CD4-positive, alpha-beta T cell treated with Interleukin-15 for 1 hour (primary cell): ENCODE measurements at regions not wholly inside any gene's neighbourhood (a gene's known extent, or its start where the extent isn't known, plus 50 kb on each side); places are given as distances from the start of the nearest gene placed in this dataset.
"Not testable (repeated sequence)": the region's sequence is repeated elsewhere in the genome, so short reads cannot be mapped to it uniquely, and the experiment has no call there.

Experiments
- DNase-seq: peaks from one replicate; pipeline ENCODE4 v3.0.0-alpha.2; 2020

GRCh38 chr2:83015035-83015715 lies 1443.9 kb downstream of the SUCLG1 start:
- DNase-seq: no peak

- DNase-seq: no peak
These were observed 1444.6 kb downstream of the SUCLG1 start for GRCh38 chr2:83014462-83014861.

DNA sequence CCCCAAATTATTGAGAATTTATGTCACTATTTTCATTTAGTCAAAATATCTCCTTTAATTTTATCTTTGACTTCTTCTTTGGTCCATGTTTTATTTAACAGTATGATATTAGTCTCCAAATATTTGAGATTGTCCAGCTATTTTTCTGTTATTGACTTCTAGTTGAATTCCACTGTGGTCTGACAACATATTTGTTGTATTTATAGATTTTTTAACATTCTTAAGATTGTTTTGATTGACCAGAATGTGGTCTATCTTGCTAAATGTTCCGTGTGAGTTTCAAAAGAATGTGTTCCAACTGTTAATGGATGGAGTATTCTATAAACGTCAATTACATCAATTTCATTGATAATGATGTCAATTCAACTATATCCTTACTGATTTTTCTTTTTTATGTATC lies 1452.1 kb downstream of the SUCLG1 start:
- no peak for DNase-seq

- DNase-seq: no peak
These were observed 1455.5 kb downstream of the SUCLG1 start for GRCh38 chr2:83003555-83003954.

DNA sequence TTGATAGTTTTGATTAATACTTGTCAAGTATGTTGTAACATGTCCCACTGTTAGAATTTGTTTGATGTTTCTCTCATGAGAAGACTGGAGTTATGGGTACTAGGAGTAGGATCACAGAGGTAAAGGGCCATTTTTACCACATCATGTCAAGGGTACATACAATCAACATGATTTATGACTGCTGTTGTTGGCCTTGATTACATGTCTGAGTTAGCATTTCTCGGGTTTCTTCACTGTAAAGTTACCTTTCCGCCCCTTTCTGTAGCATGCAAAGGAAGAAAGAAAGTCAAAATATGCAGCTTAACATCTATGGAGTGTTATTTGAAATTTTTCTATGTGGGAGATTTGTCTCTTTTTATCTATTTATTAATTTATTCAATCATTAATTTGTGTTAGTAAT lies 1456.4 kb downstream of the SUCLG1 start:
- DNase-seq: no peak

GRCh38 chr2:82998781-82999180 lies 1460.3 kb downstream of the SUCLG1 start:
- no peak for DNase-seq

DNA sequence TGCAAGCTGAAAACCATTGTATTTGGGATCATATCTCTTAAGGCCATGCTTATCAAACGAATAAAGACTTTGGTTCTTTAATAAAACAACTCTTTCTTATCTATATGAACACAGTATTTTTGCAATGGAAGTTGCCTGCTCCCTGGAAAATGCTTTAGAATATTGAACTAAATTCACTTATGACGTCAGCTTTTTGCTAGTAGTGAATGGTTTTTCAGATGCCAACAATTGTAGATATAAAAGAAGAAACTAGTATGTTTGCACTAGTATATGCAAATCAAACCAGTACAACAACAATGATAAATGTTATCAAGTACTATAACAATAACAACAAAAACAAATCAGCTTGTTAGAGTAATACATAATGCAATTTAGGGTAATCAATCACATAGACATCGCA lies 1462.9 kb downstream of the SUCLG1 start:
- no peak for DNase-seq

- no peak for DNase-seq
These were observed 1464.9 kb downstream of the SUCLG1 start for GRCh38 chr2:82994151-82994550.

- no peak for DNase-seq
These were observed 1465.5 kb downstream of the SUCLG1 start for GRCh38 chr2:82993609-82994008.

DNA sequence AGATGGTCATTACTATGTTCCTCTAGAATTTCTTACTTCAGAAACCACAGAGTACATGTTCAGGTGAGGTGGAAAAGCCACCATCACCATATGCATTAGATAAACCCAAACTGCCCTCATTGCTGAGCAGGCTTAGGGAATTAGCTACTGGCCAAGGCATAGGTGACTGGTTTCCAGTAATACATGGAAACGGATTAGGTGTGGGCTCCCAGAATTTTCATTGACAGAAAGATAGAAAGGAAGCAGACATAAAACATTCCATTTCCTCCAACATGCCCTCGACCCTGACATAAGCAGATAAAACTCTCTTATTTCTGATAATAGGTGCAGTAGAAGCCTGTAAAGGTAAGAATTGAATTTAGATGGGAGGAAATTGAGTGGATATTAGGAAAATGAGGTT lies 1466.1 kb downstream of the SUCLG1 start:
- no peak for DNase-seq

DNA sequence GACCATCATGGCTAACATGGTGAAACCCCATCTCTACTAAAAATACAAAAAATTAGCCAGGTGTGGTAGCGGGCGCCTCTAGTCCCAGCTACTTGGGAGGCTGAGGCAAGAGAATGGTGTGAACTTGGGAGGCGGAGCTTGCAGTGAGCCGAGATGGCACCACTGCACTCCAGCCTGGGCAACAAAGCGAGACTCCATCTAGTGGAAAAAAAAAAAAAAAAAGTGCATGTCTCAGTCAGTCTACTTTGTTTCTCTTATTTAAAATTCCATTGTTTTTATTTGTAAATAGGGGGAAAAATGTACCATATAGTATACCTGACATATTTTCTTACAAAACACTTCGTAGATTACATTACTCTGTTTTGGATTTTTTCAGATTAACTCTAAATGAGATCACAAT lies 1471.4 kb downstream of the SUCLG1 start:
- DNase-seq: not testable (repeated sequence)

DNA sequence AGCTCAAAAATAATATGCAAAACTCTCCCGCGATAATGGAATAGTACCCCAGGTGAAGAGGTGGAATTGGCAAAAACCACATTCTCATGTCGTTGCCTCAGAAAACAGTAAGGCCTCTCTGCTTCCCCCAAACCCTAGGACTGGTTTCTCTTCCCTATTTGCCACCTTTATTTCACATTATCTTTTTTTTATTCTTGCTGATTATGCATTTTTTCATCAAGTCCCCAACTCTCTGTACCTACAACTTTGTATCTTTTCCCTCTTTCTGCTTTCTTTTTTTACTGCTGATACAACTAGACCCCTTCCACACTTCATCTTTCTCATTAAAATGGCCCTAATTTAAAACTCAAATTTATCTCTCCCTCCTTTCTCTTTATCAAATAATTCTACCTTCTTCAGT lies 1472.2 kb downstream of the SUCLG1 start:
- DNase-seq: no peak

DNA sequence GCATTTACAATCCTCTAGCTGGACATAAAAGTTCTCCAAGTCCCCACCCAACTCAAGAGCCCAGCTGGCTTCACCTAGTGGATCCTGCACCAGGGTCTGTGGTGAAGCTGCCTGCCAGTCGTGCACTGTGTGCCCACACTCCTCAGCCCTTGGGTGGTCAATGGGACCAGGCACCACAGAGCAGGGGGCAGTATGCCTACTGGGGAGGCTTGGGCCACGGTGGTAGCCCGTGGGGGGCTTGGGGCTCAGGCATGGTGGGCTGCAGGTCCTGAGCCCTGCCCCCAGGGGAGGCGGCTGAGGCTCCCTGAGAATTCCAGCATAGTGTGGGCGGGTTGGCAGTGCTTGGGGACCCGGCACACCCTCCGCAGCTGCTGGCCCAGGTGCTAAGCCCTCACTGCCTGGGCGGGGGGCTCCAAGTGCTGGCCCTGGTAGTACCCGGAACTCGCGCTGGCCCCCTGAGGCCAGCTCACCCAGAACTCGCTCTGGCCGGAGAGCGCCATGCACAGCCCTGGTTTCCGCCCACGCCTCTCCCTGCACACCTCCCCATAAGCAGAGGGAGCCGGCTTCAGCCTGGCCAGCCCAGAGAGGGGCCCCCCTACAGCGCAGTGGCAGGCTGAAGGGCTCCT lies 1473.4 kb downstream of the SUCLG1 start:
- DNase-seq: no peak

DNA sequence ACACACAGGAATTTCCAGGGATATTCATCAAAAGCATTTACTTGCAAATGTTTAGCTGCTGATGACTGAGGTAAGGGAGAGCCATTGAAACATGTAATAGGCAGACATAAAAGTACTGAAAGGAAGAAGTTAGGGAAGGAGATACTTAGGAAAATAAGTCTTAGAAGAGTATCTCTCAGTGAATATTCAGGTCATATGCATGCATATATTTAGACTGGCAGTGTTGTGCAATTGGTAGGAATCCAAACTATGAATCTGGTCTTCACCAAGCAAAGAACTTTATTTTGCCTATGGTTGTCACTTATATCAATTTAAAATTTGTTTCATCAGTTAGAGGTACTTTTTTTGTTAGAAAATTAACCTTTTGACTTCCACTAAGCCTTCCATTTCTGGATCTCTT lies 1490.7 kb downstream of the SUCLG1 start:
- no peak for DNase-seq

DNA sequence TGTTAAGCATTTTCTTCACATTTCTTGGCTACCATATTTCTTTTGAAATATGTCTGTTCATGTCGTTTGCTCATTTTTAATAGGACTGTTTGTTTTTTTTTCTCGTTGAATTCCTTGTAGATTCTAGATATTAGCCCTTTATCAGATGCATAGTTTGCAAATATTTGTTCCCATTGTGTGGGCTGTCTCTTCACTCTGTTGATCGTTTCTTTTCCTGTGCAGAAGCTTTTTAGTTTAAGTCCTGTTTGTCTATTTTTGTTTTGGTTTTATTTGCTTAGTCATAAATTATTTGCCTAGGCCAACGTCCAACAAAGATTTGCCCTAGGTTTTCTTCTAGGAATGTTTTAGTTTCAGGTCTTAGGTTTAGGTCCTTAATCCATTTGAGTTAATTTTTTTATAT lies 1494.7 kb downstream of the SUCLG1 start:
- no peak for DNase-seq

DNA sequence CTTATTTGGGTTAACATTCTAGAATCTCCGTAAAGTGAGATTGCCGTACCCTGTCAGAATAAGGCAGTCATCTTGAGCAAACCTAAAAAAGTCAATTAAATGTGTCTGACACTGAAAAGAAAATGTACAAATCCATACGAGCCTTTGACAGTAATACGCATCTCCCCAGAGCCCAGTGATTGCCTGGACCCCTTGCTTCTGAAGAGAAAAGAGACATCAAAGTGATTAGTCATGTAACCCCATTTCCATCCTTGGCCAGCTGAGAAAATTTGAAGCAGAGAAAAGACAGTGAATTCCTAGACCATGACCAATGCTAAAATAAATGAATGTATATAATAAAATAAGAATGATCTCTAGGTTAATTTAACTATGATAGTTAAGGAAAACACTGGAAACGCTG lies 1499.4 kb downstream of the SUCLG1 start:
- DNase-seq: no peak

DNA sequence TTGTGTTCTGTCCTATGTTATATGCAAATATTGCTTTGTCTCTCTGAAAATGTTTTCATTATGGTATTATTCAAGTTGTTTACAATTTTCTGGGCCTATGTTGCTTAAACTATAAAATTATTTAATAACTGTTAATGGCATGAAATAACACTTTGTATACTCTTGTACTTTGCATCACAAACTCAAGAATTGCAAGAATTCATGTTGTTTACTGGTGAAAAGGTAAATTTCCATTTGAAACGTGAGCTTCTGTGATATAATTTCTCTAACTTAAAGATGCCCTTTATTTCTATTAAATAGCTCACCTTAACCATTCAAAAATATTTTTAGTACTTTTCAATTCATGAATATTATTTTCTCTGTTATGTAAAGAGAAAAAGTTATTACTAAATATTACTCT lies 1504.2 kb downstream of the SUCLG1 start:
- no peak for DNase-seq

GRCh38 chr2:82939211-82939610 lies 1519.9 kb downstream of the SUCLG1 start:
- no peak for DNase-seq

DNA sequence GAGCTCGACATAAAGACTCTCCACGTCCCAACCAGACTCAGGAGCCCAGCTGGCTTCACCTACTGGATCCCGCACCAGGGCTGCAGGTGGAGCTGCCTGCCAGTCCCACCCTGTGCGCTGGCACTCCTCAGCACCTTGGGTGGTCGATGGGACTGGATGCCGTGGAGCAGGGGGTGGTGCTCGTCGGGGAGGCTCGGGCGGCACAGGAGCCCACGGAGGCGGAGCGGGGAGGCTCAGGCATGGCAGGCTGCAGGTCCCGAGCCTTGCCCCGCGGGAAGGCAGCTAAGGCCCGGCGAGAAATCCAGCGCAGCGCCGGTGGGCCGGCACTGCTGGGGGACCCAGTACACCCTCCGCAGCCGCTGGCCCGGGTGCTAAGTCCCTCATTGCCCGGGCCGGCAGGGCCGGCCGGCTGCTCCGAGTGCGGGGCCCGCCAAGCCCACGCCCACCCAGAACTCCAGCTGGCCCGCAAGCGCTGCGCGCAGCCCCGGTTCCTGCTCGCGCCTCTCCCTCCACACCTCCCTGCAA lies 1520.7 kb downstream of the SUCLG1 start:
- DNase-seq: not testable (repeated sequence)

GRCh38 chr2:82913566-82913965 lies 1545.5 kb downstream of the SUCLG1 start:
- DNase-seq: no peak

DNA sequence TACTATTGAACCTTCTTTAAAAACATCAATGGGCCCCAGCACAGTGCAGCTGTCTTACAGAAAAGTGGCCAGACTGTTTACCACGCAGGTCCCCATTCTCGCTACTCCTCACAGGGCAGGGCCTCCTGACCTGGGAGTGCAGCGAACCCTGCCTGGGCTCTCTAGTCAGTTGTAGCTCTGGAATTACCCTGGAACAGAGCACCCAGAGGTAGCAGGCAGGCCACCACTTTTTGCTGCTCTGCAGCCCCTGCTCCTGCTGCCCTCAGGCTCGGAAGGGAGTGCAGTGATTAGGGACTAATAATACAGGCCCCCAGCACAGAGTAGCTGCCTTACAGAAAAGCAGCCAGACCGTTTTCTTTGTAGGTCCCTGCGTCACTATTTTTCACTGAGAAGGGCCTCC lies 1563.0 kb downstream of the SUCLG1 start:
- no peak for DNase-seq

GRCh38 chr2:82893190-82893589 lies 1565.9 kb downstream of the SUCLG1 start:
- no peak for DNase-seq

- no peak for DNase-seq
These were observed 1579.3 kb downstream of the SUCLG1 start for GRCh38 chr2:82879803-82880202.

DNA sequence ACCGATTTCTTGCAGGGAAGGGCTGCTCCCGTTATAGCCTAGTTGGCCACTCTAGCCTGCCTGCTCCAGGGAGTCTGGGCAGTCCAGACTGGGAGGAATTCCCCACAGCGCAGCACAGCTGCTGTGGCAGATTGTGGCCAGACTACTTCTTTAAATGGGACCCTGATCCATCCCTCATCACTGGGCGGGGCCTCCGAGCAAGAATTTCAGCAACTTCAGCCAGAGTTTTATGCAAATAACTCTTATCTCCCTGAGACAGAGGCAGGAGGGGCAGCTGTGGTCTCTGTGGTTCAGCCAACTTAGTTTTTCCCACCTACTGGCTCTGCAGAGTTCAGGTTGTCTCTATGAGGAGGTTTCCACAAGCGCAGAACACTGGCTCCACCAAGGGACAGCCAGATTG lies 1583.2 kb downstream of the SUCLG1 start:
- no peak for DNase-seq

- DNase-seq: no peak
These were observed 1601.1 kb downstream of the SUCLG1 start for GRCh38 chr2:82857967-82858366.
